ENCODE measurements at regions not wholly inside any gene's neighbourhood (a gene's known extent, or its start where the extent isn't known, plus 50 kb on each side); places are given as distances from the start of the nearest gene placed in this dataset.

- no peak for DNase-seq (ENCODE audit: insufficient read length, low spot score)
- FAIRE-seq, result no peak
- TF ChIP-seq CTCF (IDR thresholded peaks at IDR 0.05; ENCODE audit: insufficient read depth, missing control alignments), result no peak
Measured at GRCh38 chr6:78605909-78606446, 261.4 kb upstream of the IRAK1BP1 start.

GRCh38 chr6:78607189-78607588, 260.2 kb upstream of the IRAK1BP1 start:
- TF ChIP-seq CTCF (IDR thresholded peaks at IDR 0.05; ENCODE audit: insufficient read depth, missing control alignments), result no peak
- FAIRE-seq, result no peak
- no peak for DNase-seq (ENCODE audit: insufficient read length, low spot score)

- TF ChIP-seq CTCF (IDR thresholded peaks at IDR 0.05; ENCODE audit: insufficient read depth, missing control alignments), result no peak
- no peak for DNase-seq (ENCODE audit: insufficient read length, low spot score)
- FAIRE-seq, result no peak
Measured at GRCh38 chr6:78611102-78611620, 256.2 kb upstream of the IRAK1BP1 start.

- no peak for DNase-seq (ENCODE audit: insufficient read length, low spot score)
- FAIRE-seq, result peak; percentile 88
- peak; percentile 41 for TF ChIP-seq CTCF (IDR thresholded peaks at IDR 0.05; ENCODE audit: insufficient read depth, missing control alignments)
Measured at GRCh38 chr6:78611886-78612480, 255.4 kb upstream of the IRAK1BP1 start.

GRCh38 chr6:78614961-78615360, 252.4 kb upstream of the IRAK1BP1 start:
- DNase-seq (ENCODE audit: insufficient read length, low spot score) (no peak), FAIRE-seq (no peak)
- no peak for TF ChIP-seq CTCF (IDR thresholded peaks at IDR 0.05; ENCODE audit: insufficient read depth, missing control alignments)

- DNase-seq (ENCODE audit: insufficient read length, low spot score), result no peak
- TF ChIP-seq CTCF (IDR thresholded peaks at IDR 0.05; ENCODE audit: insufficient read depth, missing control alignments), result no peak
- FAIRE-seq, result no peak
Measured at GRCh38 chr6:78615430-78615904, 251.9 kb upstream of the IRAK1BP1 start.

GRCh38 chr6:78618970-78619369, 248.4 kb upstream of the IRAK1BP1 start:
- FAIRE-seq, result no peak
- TF ChIP-seq CTCF (IDR thresholded peaks at IDR 0.05; ENCODE audit: insufficient read depth, missing control alignments), result no peak
- no peak for DNase-seq (ENCODE audit: insufficient read length, low spot score)
